ENCODE measurements at regions not wholly inside any gene's neighbourhood (a gene's known extent, or its start where the extent isn't known, plus 50 kb on each side); places are given as distances from the start of the nearest gene placed in this dataset.

GRCh38 chr1:244296447-244296846, 155.3 kb downstream of the ADSS2 start:
- Histone ChIP-seq H3K4me3 (ENCODE audit: low read length) (no peak overlapping the region), H3K27ac (ENCODE audit: low read length) (no peak overlapping the region), H3K9ac (ENCODE audit: low read length) (no peak overlapping the region), H3K9me3 (ENCODE audit: low read length) (no peaks in the 10 kb centered on the region), H2AFZ (ENCODE audit: low read depth, low read length) (no peak overlapping the region), H3K27me3 (ENCODE audit: insufficient read depth, low read depth, low read length) (no peaks in the 10 kb centered on the region), H3K36me3 (ENCODE audit: insufficient read depth, low read length) (no peaks in the 10 kb centered on the region), H3F3A (ENCODE audit: insufficient read depth, low read length, poor library complexity, severe bottlenecking) (no peaks in the 10 kb centered on the region), H4K20me1 (ENCODE audit: insufficient read depth) (no peaks in the 10 kb centered on the region), H3K9me2 (ENCODE audit: insufficient read depth, low read length) (no peaks in the 10 kb centered on the region), H3K4me2 (ENCODE audit: low read length) (no peak overlapping the region), H3K79me2 (replicated peaks; ENCODE audit: insufficient read depth, low read length) (no peaks in the 10 kb centered on the region)
- TF ChIP-seq EZH2 (IDR thresholded peaks at IDR 0.05; ENCODE audit: borderline replicate concordance, insufficient read depth, low read length, poor library complexity, severe bottlenecking) (no peak), SMC3 (conservative IDR thresholded peaks at IDR 0.05; ENCODE audit: poor library complexity) (no peak), TAF1 (IDR thresholded peaks at IDR 0.05; ENCODE audit: low read depth) (no peak), CTCF (IDR thresholded peaks at IDR 0.05; ENCODE audit: poor library complexity, severe bottlenecking) (no peak), MXI1 (conservative IDR thresholded peaks at IDR 0.05; ENCODE audit: poor library complexity, severe bottlenecking) (no peak), REST (IDR thresholded peaks at IDR 0.05; ENCODE audit: borderline replicate concordance) (no peak), EP300 (conservative IDR thresholded peaks at IDR 0.05; ENCODE audit: poor library complexity, severe bottlenecking) (no peak), POLR2AphosphoS5 (IDR thresholded peaks at IDR 0.05) (no peak), RAD21 (conservative IDR thresholded peaks at IDR 0.05) (no peak)

- no peak overlapping the region for H3K9ac ChIP-seq (ENCODE audit: low read length)
- H3K36me3 ChIP-seq (ENCODE audit: insufficient read depth, low read length), result no peaks in the 10 kb centered on the region
- H3K4me2 ChIP-seq (ENCODE audit: low read length), result no peak overlapping the region
- H3K79me2 ChIP-seq (replicated peaks; ENCODE audit: insufficient read depth, low read length), result no peaks in the 10 kb centered on the region
- H3K9me2 ChIP-seq (ENCODE audit: insufficient read depth, low read length), result no peaks in the 10 kb centered on the region
- no peaks in the 10 kb centered on the region for H3K27me3 ChIP-seq (ENCODE audit: insufficient read depth, low read depth, low read length)
- H3K9me3 ChIP-seq (ENCODE audit: low read length), result no peaks in the 10 kb centered on the region
- H3K4me3 ChIP-seq (ENCODE audit: low read length), result no peak overlapping the region
- H3F3A ChIP-seq (ENCODE audit: insufficient read depth, low read length, poor library complexity, severe bottlenecking), result no peaks in the 10 kb centered on the region
- no peaks in the 10 kb centered on the region for H4K20me1 ChIP-seq (ENCODE audit: insufficient read depth)
- no peak overlapping the region for H2AFZ ChIP-seq (ENCODE audit: low read depth, low read length)
- H3K27ac ChIP-seq (ENCODE audit: low read length), result no peak overlapping the region
- no peak for TF ChIP-seq RAD21 (conservative IDR thresholded peaks at IDR 0.05)
- no peak for TF ChIP-seq POLR2AphosphoS5 (IDR thresholded peaks at IDR 0.05)
- TF ChIP-seq TAF1 (IDR thresholded peaks at IDR 0.05; ENCODE audit: low read depth), result no peak
- no peak for TF ChIP-seq MXI1 (conservative IDR thresholded peaks at IDR 0.05; ENCODE audit: poor library complexity, severe bottlenecking)
- no peak for TF ChIP-seq EP300 (conservative IDR thresholded peaks at IDR 0.05; ENCODE audit: poor library complexity, severe bottlenecking)
- TF ChIP-seq EZH2 (IDR thresholded peaks at IDR 0.05; ENCODE audit: borderline replicate concordance, insufficient read depth, low read length, poor library complexity, severe bottlenecking), result no peak
- TF ChIP-seq REST (IDR thresholded peaks at IDR 0.05; ENCODE audit: borderline replicate concordance), result no peak
- TF ChIP-seq CTCF (IDR thresholded peaks at IDR 0.05; ENCODE audit: poor library complexity, severe bottlenecking), result no peak
- no peak for TF ChIP-seq SMC3 (conservative IDR thresholded peaks at IDR 0.05; ENCODE audit: poor library complexity)
These were observed 154.6 kb downstream of the ADSS2 start for GRCh38 chr1:244297087-244297486.
